NT2/D1 (cell line): ENCODE measurements at regions not wholly inside any gene's neighbourhood (a gene's known extent, or its start where the extent isn't known, plus 50 kb on each side); places are given as distances from the start of the nearest gene placed in this dataset.

ENCODE experiments used
- DNase-seq: peaks from one replicate; pipeline ENCODE4 v3.0.0-alpha.2; 2011; ENCODE audit warnings: low read depth, low spot score
- H3K27me3 ChIP-seq: 2 replicates; pipeline ENCODE4 v1.6.0; 2011; ENCODE audit warnings: mild to moderate bottlenecking; ENCODE audit not compliant: insufficient read length, insufficient read depth
- H3K36me3 ChIP-seq: 2 replicates; pipeline ENCODE4 v1.6.1; 2011; ENCODE audit warnings: mild to moderate bottlenecking, low read length, mixed read lengths; ENCODE audit not compliant: insufficient read depth, insufficient read length
- H3K4me1 ChIP-seq: 2 replicates; pipeline ENCODE4 v1.5.1; 2011; ENCODE audit not compliant: insufficient read depth, insufficient read length
- H3K4me3 ChIP-seq: 2 replicates; pipeline ENCODE4 v1.5.1; 2011; ENCODE audit warnings: low read depth; ENCODE audit not compliant: insufficient read length
- H3K9ac ChIP-seq: 2 replicates; pipeline ENCODE4 v1.6.0; 2011; ENCODE audit warnings: low read depth; ENCODE audit not compliant: insufficient read length
- H3K9me3 ChIP-seq: 2 replicates; pipeline ENCODE4 v1.5.1; 2011; ENCODE audit warnings: mild to moderate bottlenecking, low read length; ENCODE audit not compliant: insufficient read depth
- SUZ12 ChIP-seq: IDR thresholded peaks from 2 replicates; pipeline ENCODE4 v1.6.1; 2011; ENCODE audit not compliant: insufficient read length, insufficient read depth; ENCODE audit errors: extremely low read depth
- YY1 ChIP-seq: IDR thresholded peaks from 2 replicates; pipeline ENCODE4 v1.6.1; 2011; ENCODE audit not compliant: insufficient read length, insufficient read depth
- ZNF274 ChIP-seq: IDR thresholded peaks from 2 replicates; pipeline ENCODE4 v1.6.1; 2011; ENCODE audit warnings: mild to moderate bottlenecking, low read depth, low read length

- Histone ChIP-seq H3K9me3 (0 out of 2 replicates have a peak, but pooled peaks cover 7% of the 10 kb centered on the region), H3K27me3 (no peaks in the 10 kb centered on the region), H3K36me3 (no peaks in the 10 kb centered on the region), H3K9ac (no peak overlapping the region), H3K4me3 (no peak overlapping the region), H3K4me1 (peaks cover 2% of the 10 kb centered on the region)
- TF ChIP-seq SUZ12 (no peak), ZNF274 (no peak), YY1 (no peak)
- no peak for DNase-seq
Observed at GRCh38 chr7:50943482-50943881, 160.8 kb upstream of the GRB10 start.

DNA sequence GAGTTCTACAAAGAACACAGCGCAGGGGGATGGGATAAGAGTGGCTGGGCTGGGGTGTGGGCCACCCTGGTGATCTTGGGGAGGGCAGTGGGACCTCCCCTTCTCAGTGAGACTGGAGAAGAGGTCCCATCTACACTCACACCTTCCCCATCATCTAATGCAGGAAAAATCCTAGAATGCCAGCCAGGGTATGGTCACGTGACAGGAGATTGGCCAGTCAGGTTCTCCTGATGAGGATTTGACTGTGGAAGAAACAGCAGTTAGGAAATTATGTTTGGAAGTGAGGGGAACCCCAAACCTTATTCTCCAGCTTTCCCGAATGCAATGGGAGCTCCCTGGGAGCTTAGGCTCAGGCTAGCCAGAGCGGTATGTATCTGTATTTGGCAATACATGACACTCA lies 158.8 kb upstream of the GRB10 start:
- Histone ChIP-seq H3K9ac (no peak overlapping the region), H3K36me3 (no peaks in the 10 kb centered on the region), H3K9me3 (0 out of 2 replicates have a peak, but pooled peaks cover 1% of the 10 kb centered on the region), H3K4me3 (no peak overlapping the region), H3K4me1 (peaks cover 2% of the 10 kb centered on the region), H3K27me3 (no peaks in the 10 kb centered on the region)
- TF ChIP-seq ZNF274, result no peak
- TF ChIP-seq YY1, result no peak
- TF ChIP-seq SUZ12, result no peak
- DNase-seq, result no peak

DNA sequence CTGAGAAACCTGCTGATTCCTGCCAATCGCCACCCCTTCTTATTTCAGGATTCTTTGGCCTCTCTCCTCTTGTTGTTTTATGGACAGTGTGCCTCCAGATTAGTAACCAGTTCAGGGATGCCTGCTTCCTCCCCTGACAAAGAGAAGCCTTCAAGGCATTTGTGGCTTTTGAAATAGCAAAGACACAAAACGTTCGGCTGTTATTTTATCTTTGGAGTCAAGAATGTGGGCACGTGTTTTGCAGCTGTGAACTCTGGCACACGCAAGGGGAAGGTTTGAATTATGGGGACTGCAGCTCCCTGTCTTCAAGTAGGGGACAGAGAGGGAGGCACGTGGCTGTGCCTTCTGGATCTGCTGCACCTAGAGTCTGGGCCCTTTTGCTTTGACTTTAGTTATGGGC lies 157.9 kb upstream of the GRB10 start:
- Histone ChIP-seq H3K9ac (no peak overlapping the region), H3K4me3 (no peak overlapping the region), H3K27me3 (no peaks in the 10 kb centered on the region), H3K4me1 (peaks cover 2% of the 10 kb centered on the region), H3K9me3 (no peaks in the 10 kb centered on the region), H3K36me3 (no peaks in the 10 kb centered on the region)
- no peak for TF ChIP-seq SUZ12
- TF ChIP-seq YY1, result no peak
- no peak for TF ChIP-seq ZNF274
- DNase-seq, result no peak

DNA sequence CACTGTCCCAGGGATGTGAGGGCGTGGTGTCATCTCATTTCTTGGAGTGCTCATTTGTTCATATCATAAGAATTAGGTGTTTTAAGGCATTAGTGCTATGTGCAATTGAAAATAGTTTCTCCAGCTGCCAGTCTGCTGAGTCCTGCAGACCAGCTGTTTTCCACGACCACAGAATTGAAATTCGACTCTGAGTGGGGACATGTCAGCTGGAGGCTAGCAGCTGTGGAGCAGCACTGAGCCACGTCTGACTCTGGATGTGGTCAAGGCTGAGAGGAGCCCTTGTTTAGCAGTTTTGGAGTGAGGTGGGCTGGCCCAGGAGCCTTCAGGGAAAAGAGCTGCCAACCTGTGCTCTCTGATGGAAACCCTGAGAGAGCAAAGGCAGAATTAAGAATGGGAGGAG lies 156.3 kb upstream of the GRB10 start:
- Histone ChIP-seq H3K27me3 (no peaks in the 10 kb centered on the region), H3K4me3 (no peak overlapping the region), H3K9ac (no peak overlapping the region), H3K9me3 (no peaks in the 10 kb centered on the region), H3K4me1 (peaks cover 2% of the 10 kb centered on the region), H3K36me3 (no peaks in the 10 kb centered on the region)
- TF ChIP-seq SUZ12 (no peak), ZNF274 (no peak), YY1 (no peak)
- DNase-seq, result no peak

- no peaks in the 10 kb centered on the region for H3K36me3 ChIP-seq
- peaks cover 2% of the 10 kb centered on the region for H3K4me1 ChIP-seq
- H3K27me3 ChIP-seq, result no peaks in the 10 kb centered on the region
- H3K9ac ChIP-seq, result no peak overlapping the region
- no peaks in the 10 kb centered on the region for H3K9me3 ChIP-seq
- no peak for TF ChIP-seq SUZ12
- TF ChIP-seq ZNF274, result no peak
- TF ChIP-seq YY1, result no peak
- no peak overlapping the region for H3K4me3 ChIP-seq
- no peak for DNase-seq
Observed at GRCh38 chr7:50937727-50938126, 155.0 kb upstream of the GRB10 start.

DNA sequence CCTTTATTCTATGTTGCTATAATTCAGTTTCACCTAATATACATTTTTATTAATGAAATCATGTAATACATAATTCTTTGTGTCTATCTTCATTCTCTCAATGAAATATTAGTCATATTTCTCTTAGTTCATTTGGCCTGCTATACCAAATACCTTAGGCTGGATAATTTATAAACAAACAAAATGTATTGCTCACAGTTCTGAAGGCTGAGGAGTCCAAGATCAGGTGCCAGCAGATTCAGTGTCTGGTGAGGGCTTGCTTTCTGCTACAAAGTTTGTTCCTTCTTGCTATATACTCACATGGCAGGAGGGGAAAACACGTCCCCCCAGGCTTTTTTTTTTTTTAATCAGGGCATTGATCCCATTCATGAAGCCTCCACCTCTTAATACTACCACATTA lies 143.4 kb upstream of the GRB10 start:
- DNase-seq, result no peak
- TF ChIP-seq SUZ12 (no peak), ZNF274 (no peak), YY1 (no peak)
- Histone ChIP-seq H3K27me3 (no peaks in the 10 kb centered on the region), H3K9ac (no peak overlapping the region), H3K9me3 (no peaks in the 10 kb centered on the region; the same call in 1 of the 2 replicates), H3K4me3 (no peak overlapping the region), H3K36me3 (no peaks in the 10 kb centered on the region), H3K4me1 (no peaks in the 10 kb centered on the region)

- H3K27me3 ChIP-seq, result no peaks in the 10 kb centered on the region
- no peaks in the 10 kb centered on the region for H3K4me1 ChIP-seq
- no peak overlapping the region for H3K4me3 ChIP-seq
- DNase-seq, result no peak
- no peaks in the 10 kb centered on the region for H3K9me3 ChIP-seq
- no peak overlapping the region for H3K9ac ChIP-seq
- no peak for TF ChIP-seq YY1
- no peak for TF ChIP-seq SUZ12
- no peak for TF ChIP-seq ZNF274
- no peaks in the 10 kb centered on the region for H3K36me3 ChIP-seq
Observed at GRCh38 chr7:50923476-50923875, 140.8 kb upstream of the GRB10 start.

GRCh38 chr7:50921114-50921813 lies 138.6 kb upstream of the GRB10 start:
- no peaks in the 10 kb centered on the region for H3K36me3 ChIP-seq
- no peak overlapping the region for H3K4me3 ChIP-seq
- no peak for TF ChIP-seq SUZ12
- TF ChIP-seq YY1, result no peak
- no peak overlapping the region for H3K9ac ChIP-seq
- H3K4me1 ChIP-seq, result no peaks in the 10 kb centered on the region
- H3K9me3 ChIP-seq, result no peaks in the 10 kb centered on the region
- no peaks in the 10 kb centered on the region for H3K27me3 ChIP-seq
- DNase-seq, result no peak
